ENCODE measurements at regions not wholly inside any gene's neighbourhood (a gene's known extent, or its start where the extent isn't known, plus 50 kb on each side); places are given as distances from the start of the nearest gene placed in this dataset.
"Not testable (repeated sequence)": the region's sequence is repeated elsewhere in the genome, so short reads cannot be mapped to it uniquely, and the experiment has no call there.

- not testable (repeated sequence) for TF ChIP-seq CTCF (IDR thresholded peaks at IDR 0.05; ENCODE audit: insufficient read depth, low read length, poor library complexity, severe bottlenecking); EZH2phosphoT487 (conservative IDR thresholded peaks at IDR 0.05; ENCODE audit: low read length)
Measured at GRCh38 chr2:57276408-57276807, 770.2 kb upstream of the VRK2 start.

Measured in SU-DHL-6 (cell line).